AG09309 (cell line): ENCODE measurements at regions not wholly inside any gene's neighbourhood (a gene's known extent, or its start where the extent isn't known, plus 50 kb on each side); places are given as distances from the start of the nearest gene placed in this dataset.

Experiments used
- DNase-seq: peaks from one replicate; pipeline ENCODE4 v3.0.0-alpha.2; 2010; ENCODE audit warnings: low read depth
- H3K4me3 ChIP-seq: 2 replicates; pipeline ENCODE4 v1.5.1; 2011; ENCODE audit warnings: mild to moderate bottlenecking, low read depth, low read length, moderate library complexity; ENCODE audit not compliant: control insufficient read depth
- TF ChIP-seq, protein P1 (sequence below): IDR thresholded peaks from 2 replicates; pipeline ENCODE4 v1.5.1; 2011; ENCODE audit warnings: mild to moderate bottlenecking, low read depth, low read length, inconsistent platforms; ENCODE audit not compliant: insufficient read depth, control insufficient read depth; ENCODE audit errors: missing control alignments

DNA sequence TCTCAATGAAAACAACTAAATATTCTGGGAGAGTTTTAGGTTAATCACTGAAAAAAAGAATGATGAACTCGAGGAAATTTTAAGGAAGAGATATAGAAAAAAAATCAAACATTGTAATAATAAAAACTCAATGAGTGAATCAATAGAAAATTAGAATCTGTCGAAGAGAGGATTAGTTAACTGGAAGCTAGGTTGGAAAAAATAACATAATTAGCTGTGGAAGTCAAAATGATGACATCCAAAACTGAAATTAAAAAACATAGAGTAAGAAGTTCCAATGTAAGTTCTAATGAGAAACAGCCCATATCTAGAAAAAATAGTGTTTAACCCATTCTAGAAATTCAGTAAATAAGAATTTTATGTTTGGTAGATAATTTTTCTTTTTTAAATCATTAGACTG lies 299.3 kb upstream of the RARB start:
- TF ChIP-seq, protein P1, sequence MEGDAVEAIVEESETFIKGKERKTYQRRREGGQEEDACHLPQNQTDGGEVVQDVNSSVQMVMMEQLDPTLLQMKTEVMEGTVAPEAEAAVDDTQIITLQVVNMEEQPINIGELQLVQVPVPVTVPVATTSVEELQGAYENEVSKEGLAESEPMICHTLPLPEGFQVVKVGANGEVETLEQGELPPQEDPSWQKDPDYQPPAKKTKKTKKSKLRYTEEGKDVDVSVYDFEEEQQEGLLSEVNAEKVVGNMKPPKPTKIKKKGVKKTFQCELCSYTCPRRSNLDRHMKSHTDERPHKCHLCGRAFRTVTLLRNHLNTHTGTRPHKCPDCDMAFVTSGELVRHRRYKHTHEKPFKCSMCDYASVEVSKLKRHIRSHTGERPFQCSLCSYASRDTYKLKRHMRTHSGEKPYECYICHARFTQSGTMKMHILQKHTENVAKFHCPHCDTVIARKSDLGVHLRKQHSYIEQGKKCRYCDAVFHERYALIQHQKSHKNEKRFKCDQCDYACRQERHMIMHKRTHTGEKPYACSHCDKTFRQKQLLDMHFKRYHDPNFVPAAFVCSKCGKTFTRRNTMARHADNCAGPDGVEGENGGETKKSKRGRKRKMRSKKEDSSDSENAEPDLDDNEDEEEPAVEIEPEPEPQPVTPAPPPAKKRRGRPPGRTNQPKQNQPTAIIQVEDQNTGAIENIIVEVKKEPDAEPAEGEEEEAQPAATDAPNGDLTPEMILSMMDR, result no peak
- H3K4me3 ChIP-seq, result no peak overlapping the region
- DNase-seq, result no peak

DNA sequence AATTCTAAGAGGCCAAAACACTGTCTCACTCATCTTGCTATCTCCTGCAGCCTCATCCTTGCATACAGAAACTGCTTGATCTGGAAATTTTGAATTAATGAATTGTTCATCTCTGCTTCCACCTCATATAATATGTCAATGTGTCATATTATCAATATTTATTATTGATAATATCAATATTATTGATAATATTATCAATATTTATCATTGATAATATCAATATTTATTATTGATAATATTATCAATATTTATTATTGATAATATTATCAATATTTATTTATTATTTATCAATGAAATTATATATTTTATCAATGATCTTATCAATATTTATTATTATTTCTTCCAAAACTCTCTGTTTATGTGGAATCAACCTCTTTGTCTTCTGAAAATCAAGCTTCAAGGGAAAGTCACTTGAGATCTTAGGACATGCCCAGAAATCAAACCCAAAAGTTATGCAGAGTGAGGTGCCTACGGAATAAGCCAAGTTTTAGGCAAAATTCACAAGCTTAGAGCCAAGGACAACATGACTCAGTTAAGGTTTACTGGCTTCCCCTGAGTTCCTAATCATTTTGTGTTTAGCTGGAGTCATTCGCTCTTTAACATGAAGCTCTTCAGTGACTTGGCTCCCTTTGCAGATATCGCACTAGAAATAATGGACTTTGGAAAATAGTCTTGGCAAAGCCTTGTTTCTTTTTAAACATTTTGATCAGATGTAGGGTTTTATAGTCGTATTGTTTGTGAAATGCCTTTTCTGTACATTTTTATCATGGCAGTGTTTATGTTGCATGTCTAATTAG lies 297.1 kb upstream of the RARB start:
- TF ChIP-seq, protein P1, result no peak
- DNase-seq, result no peak

DNA sequence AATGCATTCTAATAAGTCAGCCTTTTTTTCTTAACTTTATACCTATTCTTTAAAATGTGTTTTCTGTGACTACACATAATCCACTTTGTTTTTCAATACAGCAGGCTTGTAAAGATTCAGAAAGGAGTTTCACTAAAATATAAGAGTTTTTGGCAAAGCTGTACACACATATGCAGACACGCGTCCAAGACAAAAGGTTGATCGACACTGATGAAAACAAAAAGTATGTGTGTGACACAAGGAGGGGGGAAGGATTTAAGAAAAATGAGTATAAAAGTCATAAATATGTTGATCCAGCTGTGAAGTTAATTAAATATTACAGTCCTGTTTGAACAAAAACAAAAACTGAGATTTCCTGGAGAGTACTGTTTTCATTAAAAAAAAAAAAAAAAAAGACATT lies 294.5 kb upstream of the RARB start:
- TF ChIP-seq, protein P1, result no peak
- no peak overlapping the region for H3K4me3 ChIP-seq
- DNase-seq, result no peak

More for the DNA sequence above, 297.1 kb upstream of the RARB start:
- no peak overlapping the region for H3K4me3 ChIP-seq

DNA sequence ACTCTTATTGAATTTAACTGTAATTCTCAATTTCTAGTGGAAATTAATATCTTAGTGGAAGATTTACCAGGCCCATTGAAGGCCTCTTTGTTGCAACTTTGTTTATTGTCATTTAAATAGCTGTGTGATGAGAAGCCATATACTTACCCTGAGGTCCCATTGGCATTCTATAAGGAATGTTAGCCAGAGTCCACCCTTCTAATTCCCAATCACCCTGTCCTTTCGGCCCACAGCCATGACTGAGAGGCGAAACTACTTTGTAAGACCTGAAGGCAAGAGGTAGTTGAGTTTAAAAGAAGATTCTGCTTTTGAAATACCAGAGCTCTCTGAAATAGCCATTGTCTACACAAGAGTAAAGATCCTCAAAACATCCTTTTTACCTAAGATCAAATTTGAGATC lies 290.5 kb upstream of the RARB start:
- TF ChIP-seq, protein P1, result no peak
- DNase-seq, result no peak
- H3K4me3 ChIP-seq, result no peak overlapping the region

DNA sequence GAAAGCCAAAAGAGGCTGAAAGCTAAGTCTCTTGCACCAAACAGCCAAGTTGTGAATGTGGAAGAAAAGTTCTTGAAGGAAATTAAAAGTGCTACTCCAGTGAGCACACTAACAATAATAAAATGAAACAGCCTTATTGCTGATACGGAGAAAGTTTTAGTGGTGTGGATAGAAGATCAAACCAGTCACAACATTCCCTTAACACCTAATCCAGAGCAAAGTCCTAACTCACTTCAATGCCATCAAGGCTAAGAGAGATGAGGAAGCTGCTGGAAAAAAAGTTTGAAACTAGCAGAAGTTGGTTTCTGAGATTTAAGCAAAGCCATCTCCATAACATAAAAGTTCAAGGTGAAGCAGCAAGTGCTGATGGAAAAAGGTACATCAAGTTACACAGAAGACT lies 288.8 kb upstream of the RARB start:
- no peak for DNase-seq
- H3K4me3 ChIP-seq, result no peak overlapping the region
- TF ChIP-seq, protein P1, result no peak

DNA sequence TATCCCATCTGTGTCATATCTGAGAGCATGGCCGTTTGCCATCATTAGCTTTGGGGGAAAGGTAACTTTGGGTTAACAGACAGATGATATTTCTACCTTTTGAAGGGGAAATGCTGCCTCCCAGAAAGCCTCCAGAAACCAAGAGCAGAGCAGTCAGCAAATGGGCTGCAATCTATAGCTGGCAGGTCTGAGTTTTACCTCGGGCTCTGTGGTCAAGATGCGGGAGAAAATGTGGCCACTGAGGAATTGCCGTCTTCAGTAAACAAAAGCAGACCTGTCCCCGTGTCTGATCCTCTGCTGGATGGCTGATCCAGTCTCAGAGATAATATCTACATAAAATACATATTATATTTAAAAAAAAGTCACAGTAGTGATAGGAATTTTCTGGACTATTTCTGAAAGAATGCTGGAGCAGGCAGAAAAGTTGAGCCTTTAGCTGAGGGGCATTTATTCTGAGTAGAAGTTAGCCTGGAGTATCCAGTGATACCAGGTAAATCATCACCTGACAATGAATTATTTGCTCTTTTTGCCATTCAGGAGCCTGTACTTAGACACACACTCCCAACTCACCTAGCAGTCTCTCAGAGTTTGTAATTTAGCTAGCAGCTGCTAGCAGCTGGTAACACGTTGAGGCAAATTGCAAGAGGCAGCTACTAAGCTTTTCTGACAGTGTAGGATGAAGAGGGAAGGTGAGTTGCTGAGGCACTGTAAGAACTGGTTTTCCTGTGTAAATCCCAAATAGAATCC lies 285.3 kb upstream of the RARB start:
- DNase-seq, result no peak
- no peak overlapping the region for H3K4me3 ChIP-seq
- TF ChIP-seq, protein P1, result no peak
